ENCODE measurements at regions not wholly inside any gene's neighbourhood (a gene's known extent, or its start where the extent isn't known, plus 50 kb on each side); places are given as distances from the start of the nearest gene placed in this dataset.

GRCh38 chr2:192484903-192485302 lies 290.2 kb upstream of the TMEFF2 start:
- POLR2A ChIA-PET = no interaction called here
- intact Hi-C loops (cut with micrococcal nuclease) = no loop called here
- Mint-ChIP-seq H3K27ac (ENCODE audit: low read depth, unreplicated experiment) (no peak overlapping the region), H3K9me3 (ENCODE audit: unreplicated experiment) (peaks cover 8% of the 10 kb centered on the region), H3K36me3 (ENCODE audit: insufficient read depth, unreplicated experiment) (no peaks in the 10 kb centered on the region), H3K27me3 (ENCODE audit: insufficient read depth, unreplicated experiment) (no peaks in the 10 kb centered on the region), H3K4me1 (ENCODE audit: insufficient read depth, unreplicated experiment) (no peaks in the 10 kb centered on the region), H3K4me3 (ENCODE audit: unreplicated experiment) (no peak overlapping the region)
- BruUV-seq (replicated peaks) = no TSS peak
- no peak for TF ChIP-seq CTCF (IDR thresholded peaks at IDR 0.05; ENCODE audit: unreplicated experiment)
- CTCF ChIA-PET = interaction anchor here (1.1 kb wide), 1 partner anchor 8 kb away, joined by 4 read pairs; no protein-coding TSS in a partner anchor
- no peak for DNase-seq (ENCODE audit: unreplicated experiment)

GRCh38 chr2:192480984-192481383 lies 286.3 kb upstream of the TMEFF2 start:
- H3K27ac Mint-ChIP-seq (ENCODE audit: low read depth, unreplicated experiment) = no peak overlapping the region
- no peak for DNase-seq (ENCODE audit: unreplicated experiment)
- no TSS peak for BruUV-seq (replicated peaks)
- no peaks in the 10 kb centered on the region for H3K27me3 Mint-ChIP-seq (ENCODE audit: insufficient read depth, unreplicated experiment)
- no peaks in the 10 kb centered on the region for H3K36me3 Mint-ChIP-seq (ENCODE audit: insufficient read depth, unreplicated experiment)
- peaks cover under 1% of the 10 kb centered on the region for H3K9me3 Mint-ChIP-seq (ENCODE audit: unreplicated experiment)
- intact Hi-C loops (cut with micrococcal nuclease) = no loop called here
- no peak for TF ChIP-seq CTCF (IDR thresholded peaks at IDR 0.05; ENCODE audit: unreplicated experiment)
- H3K4me3 Mint-ChIP-seq (ENCODE audit: unreplicated experiment) = no peak overlapping the region
- no peaks in the 10 kb centered on the region for H3K4me1 Mint-ChIP-seq (ENCODE audit: insufficient read depth, unreplicated experiment)
- POLR2A ChIA-PET = no interaction called here
- CTCF ChIA-PET = no interaction called here

- no peak for DNase-seq (ENCODE audit: unreplicated experiment)
- Mint-ChIP-seq H3K9me3 (ENCODE audit: unreplicated experiment) (peaks cover 8% of the 10 kb centered on the region), H3K27ac (ENCODE audit: low read depth, unreplicated experiment) (no peak overlapping the region), H3K27me3 (ENCODE audit: insufficient read depth, unreplicated experiment) (no peaks in the 10 kb centered on the region), H3K4me3 (ENCODE audit: unreplicated experiment) (no peak overlapping the region), H3K36me3 (ENCODE audit: insufficient read depth, unreplicated experiment) (no peaks in the 10 kb centered on the region), H3K4me1 (ENCODE audit: insufficient read depth, unreplicated experiment) (no peaks in the 10 kb centered on the region)
- BruUV-seq (replicated peaks) = no TSS peak
- intact Hi-C loops (cut with micrococcal nuclease) = no loop called here
- ChIA-PET CTCF (interaction anchor here (0.7 kb wide), 1 partner anchor 27 kb away, joined by 3 read pairs; no protein-coding TSS in a partner anchor), POLR2A (interaction anchor here (0.7 to 0.8 kb wide), 2 partner anchors 27 to 868 kb away, joined by 3 to 4 read pairs; no protein-coding TSS in a partner anchor)
- no peak for TF ChIP-seq CTCF (IDR thresholded peaks at IDR 0.05; ENCODE audit: unreplicated experiment)
Observed at GRCh38 chr2:192473331-192473730, 278.6 kb upstream of the TMEFF2 start.

GRCh38 chr2:192471982-192472381 lies 277.2 kb upstream of the TMEFF2 start:
- POLR2A ChIA-PET = no interaction called here
- intact Hi-C loops (cut with micrococcal nuclease) = no loop called here
- H3K27me3 Mint-ChIP-seq (ENCODE audit: insufficient read depth, unreplicated experiment) = no peaks in the 10 kb centered on the region

More at GRCh38 chr2:192471982-192472381, 277.2 kb upstream of the TMEFF2 start:
- Mint-ChIP-seq H3K9me3 (ENCODE audit: unreplicated experiment) (peaks cover 8% of the 10 kb centered on the region), H3K36me3 (ENCODE audit: insufficient read depth, unreplicated experiment) (no peaks in the 10 kb centered on the region), H3K4me1 (ENCODE audit: insufficient read depth, unreplicated experiment) (no peaks in the 10 kb centered on the region), H3K4me3 (ENCODE audit: unreplicated experiment) (no peak overlapping the region), H3K27ac (ENCODE audit: low read depth, unreplicated experiment) (no peak overlapping the region)
- DNase-seq (ENCODE audit: unreplicated experiment) = peak; percentile 6
- BruUV-seq (replicated peaks) = no TSS peak
- no peak for TF ChIP-seq CTCF (IDR thresholded peaks at IDR 0.05; ENCODE audit: unreplicated experiment)
- CTCF ChIA-PET = interaction anchor here (0.8 kb wide), 1 partner anchor 14 kb away, joined by 3 read pairs; no protein-coding TSS in a partner anchor
